HG03439 (cell line): ENCODE measurements at regions not wholly inside any gene's neighbourhood (a gene's known extent, or its start where the extent isn't known, plus 50 kb on each side); places are given as distances from the start of the nearest gene placed in this dataset.
"Not testable (repeated sequence)": the region's sequence is repeated elsewhere in the genome, so short reads cannot be mapped to it uniquely, and the experiment has no call there.

ENCODE experiments used
- ATAC-seq: cut with Tn5 transposase; IDR thresholded peaks from one replicate; pipeline ENCODE4 v1.9.1; 2021; ENCODE audit warnings: mild to moderate bottlenecking, moderate library complexity; ENCODE audit not compliant: unreplicated experiment

- ATAC-seq: no peak
These were observed 820.1 kb upstream of the SORCS1 start for GRCh38 chr10:107984581-107984980.

- no peak for ATAC-seq
These were observed 819.6 kb upstream of the SORCS1 start for GRCh38 chr10:107984149-107984548.

- ATAC-seq: no peak
These were observed 813.9 kb upstream of the SORCS1 start for GRCh38 chr10:107978455-107978854.

- ATAC-seq: no peak
These were observed 807.5 kb upstream of the SORCS1 start for GRCh38 chr10:107971973-107972372.

- no peak for ATAC-seq
These were observed 806.9 kb upstream of the SORCS1 start for GRCh38 chr10:107971411-107971810.

GRCh38 chr10:107970512-107970911 is 806.0 kb upstream of the SORCS1 start:
- ATAC-seq: no peak

GRCh38 chr10:107969936-107970335 is 805.4 kb upstream of the SORCS1 start:
- no peak for ATAC-seq

- no peak for ATAC-seq
These were observed 802.3 kb upstream of the SORCS1 start for GRCh38 chr10:107966826-107967225.

- ATAC-seq: no peak
These were observed 788.4 kb upstream of the SORCS1 start for GRCh38 chr10:107952649-107953556.

- ATAC-seq: not testable (repeated sequence)
These were observed 786.0 kb upstream of the SORCS1 start for GRCh38 chr10:107950411-107951062.

GRCh38 chr10:107942826-107943225 is 778.3 kb upstream of the SORCS1 start:
- ATAC-seq: no peak

- no peak for ATAC-seq
These were observed 768.6 kb upstream of the SORCS1 start for GRCh38 chr10:107933076-107933475.

- no peak for ATAC-seq
These were observed 767.3 kb upstream of the SORCS1 start for GRCh38 chr10:107931808-107932207.

GRCh38 chr10:107930037-107930436 is 765.5 kb upstream of the SORCS1 start:
- ATAC-seq: no peak

GRCh38 chr10:107924458-107924857 is 760.0 kb upstream of the SORCS1 start:
- ATAC-seq: no peak

GRCh38 chr10:107919626-107920235 is 755.2 kb upstream of the SORCS1 start:
- ATAC-seq: no peak

GRCh38 chr10:107918171-107918570 is 753.7 kb upstream of the SORCS1 start:
- ATAC-seq: no peak

GRCh38 chr10:107915215-107915610 is 750.7 kb upstream of the SORCS1 start:
- ATAC-seq: peak; percentile 42

GRCh38 chr10:107914450-107915214 is 750.1 kb upstream of the SORCS1 start:
- peak; percentile 27 for ATAC-seq

GRCh38 chr10:107913317-107914294 is 749.1 kb upstream of the SORCS1 start:
- no peak for ATAC-seq
